Neural cell (in vitro differentiated cells): ENCODE measurements at regions not wholly inside any gene's neighbourhood (a gene's known extent, or its start where the extent isn't known, plus 50 kb on each side); places are given as distances from the start of the nearest gene placed in this dataset.

Experiments used
- H2AFZ ChIP-seq: fragments of 200-600, 300-800 bp; sonication (generic), shearing (Covaris generic); 2 replicates; pipeline ENCODE4 v1.6.0; 2014; ENCODE audit warnings: low read depth, mild to moderate bottlenecking, antibody characterized with exemption, low read length, moderate library complexity
- H3F3A ChIP-seq: fragments of 200-600 bp; shearing (Covaris generic); 2 replicates; pipeline ENCODE4 v1.6.1; 2016; ENCODE audit warnings: mild to moderate bottlenecking, moderate library complexity, mixed read lengths, antibody characterized with exemption, low read length; ENCODE audit not compliant: insufficient read depth, poor library complexity, severe bottlenecking
- H3K27ac ChIP-seq: fragments of 200-600, 300-800 bp; sonication (generic), shearing (Covaris generic); 2 replicates; pipeline ENCODE4 v1.5.1; 2014; ENCODE audit warnings: mild to moderate bottlenecking, low read length, moderate library complexity
- H3K27me3 ChIP-seq: fragments of 300-800, 200-600 bp; sonication (generic), shearing (Covaris generic); 2 replicates; pipeline ENCODE4 v1.6.0; 2014; ENCODE audit warnings: mild to moderate bottlenecking, low read depth, low read length, moderate library complexity; ENCODE audit not compliant: insufficient read depth
- H3K36me3 ChIP-seq: fragments of 300-800, 200-600 bp; sonication (generic), shearing (Covaris generic); 2 replicates; pipeline ENCODE4 v1.5.1; 2014; ENCODE audit warnings: mild to moderate bottlenecking, antibody characterized with exemption, low read length, moderate library complexity; ENCODE audit not compliant: insufficient read depth
- H3K4me2 ChIP-seq: fragments of 300-800, 200-600 bp; sonication (generic), shearing (Covaris generic); 2 replicates; pipeline ENCODE4 v1.6.0; 2014; ENCODE audit warnings: mild to moderate bottlenecking, low read length
- H3K4me3 ChIP-seq: fragments of 300-800, 200-600 bp; sonication (generic), shearing (Covaris generic); 2 replicates; pipeline ENCODE4 v1.5.1; 2014; ENCODE audit warnings: mild to moderate bottlenecking, low read length, moderate library complexity
- H3K79me2 ChIP-seq: fragments of 200-600 bp; shearing (Covaris generic); replicated peaks from 2 replicates; pipeline ENCODE4 v1.6.0; 2014; ENCODE audit warnings: mild to moderate bottlenecking, low read length, moderate library complexity; ENCODE audit not compliant: insufficient read depth
- H3K9ac ChIP-seq: fragments of 300-800, 200-600 bp; sonication (generic), shearing (Covaris generic); 2 replicates; pipeline ENCODE4 v1.6.1; 2016; ENCODE audit warnings: mild to moderate bottlenecking, low read length, mixed read lengths
- H3K9me2 ChIP-seq: fragments of 200-600 bp; shearing (Covaris generic); 2 replicates; pipeline ENCODE4 v1.6.1; 2016; ENCODE audit warnings: mild to moderate bottlenecking, low read length, mixed read lengths; ENCODE audit not compliant: insufficient read depth
- H3K9me3 ChIP-seq: fragments of 200-600, 300-800 bp; sonication (generic), shearing (Covaris generic); 2 replicates; pipeline ENCODE4 v1.6.1; 2016; ENCODE audit warnings: mild to moderate bottlenecking, mixed run types, low read length, moderate library complexity, mixed read lengths
- H4K20me1 ChIP-seq: fragments of 200-600 bp; shearing (Covaris generic); 2 replicates; pipeline ENCODE4 v1.6.1; 2016; ENCODE audit warnings: mild to moderate bottlenecking, mixed run types; ENCODE audit not compliant: insufficient read depth
- EP300 ChIP-seq: fragments of 450-650 bp; conservative IDR thresholded peaks from 2 replicates; pipeline ENCODE4 v1.6.1; 2014; ENCODE audit warnings: antibody characterized with exemption, mild to moderate bottlenecking, moderate library complexity; ENCODE audit not compliant: poor library complexity, severe bottlenecking
- EZH2 ChIP-seq: fragments of 200-600, 300-800 bp; shearing (Covaris generic), sonication (generic); IDR thresholded peaks from 2 replicates; pipeline ENCODE4 v1.6.1; 2014; ENCODE audit warnings: antibody characterized with exemption, low read length, borderline replicate concordance, mild to moderate bottlenecking; ENCODE audit not compliant: insufficient read depth, poor library complexity, severe bottlenecking
- MXI1 ChIP-seq: fragments of 450-650 bp; conservative IDR thresholded peaks from 2 replicates; pipeline ENCODE4 v1.6.1; 2014; ENCODE audit warnings: antibody characterized with exemption, mild to moderate bottlenecking; ENCODE audit not compliant: poor library complexity, severe bottlenecking
- POLR2AphosphoS5 ChIP-seq: IDR thresholded peaks from 2 replicates; pipeline ENCODE4 v1.6.1; 2012
- RAD21 ChIP-seq: fragments of 450-650 bp; conservative IDR thresholded peaks from 2 replicates; pipeline ENCODE4 v1.6.1; 2014; ENCODE audit warnings: antibody characterized with exemption, mild to moderate bottlenecking, moderate library complexity
- REST ChIP-seq: IDR thresholded peaks from 2 replicates; pipeline ENCODE4 v1.6.1; 2012; ENCODE audit warnings: borderline replicate concordance
- SMC3 ChIP-seq: fragments of 450-650 bp; conservative IDR thresholded peaks from 2 replicates; pipeline ENCODE4 v1.6.1; 2014; ENCODE audit warnings: antibody characterized with exemption, mild to moderate bottlenecking, moderate library complexity; ENCODE audit not compliant: poor library complexity
- TAF1 ChIP-seq: IDR thresholded peaks from 2 replicates; pipeline ENCODE4 v1.6.1; 2012; ENCODE audit warnings: low read depth
- TF ChIP-seq, protein P1 (sequence below): fragments of 450-650 bp; IDR thresholded peaks from 2 replicates; pipeline ENCODE4 v1.5.1; 2014; ENCODE audit warnings: antibody characterized with exemption, mild to moderate bottlenecking, moderate library complexity; ENCODE audit not compliant: poor library complexity, severe bottlenecking

DNA sequence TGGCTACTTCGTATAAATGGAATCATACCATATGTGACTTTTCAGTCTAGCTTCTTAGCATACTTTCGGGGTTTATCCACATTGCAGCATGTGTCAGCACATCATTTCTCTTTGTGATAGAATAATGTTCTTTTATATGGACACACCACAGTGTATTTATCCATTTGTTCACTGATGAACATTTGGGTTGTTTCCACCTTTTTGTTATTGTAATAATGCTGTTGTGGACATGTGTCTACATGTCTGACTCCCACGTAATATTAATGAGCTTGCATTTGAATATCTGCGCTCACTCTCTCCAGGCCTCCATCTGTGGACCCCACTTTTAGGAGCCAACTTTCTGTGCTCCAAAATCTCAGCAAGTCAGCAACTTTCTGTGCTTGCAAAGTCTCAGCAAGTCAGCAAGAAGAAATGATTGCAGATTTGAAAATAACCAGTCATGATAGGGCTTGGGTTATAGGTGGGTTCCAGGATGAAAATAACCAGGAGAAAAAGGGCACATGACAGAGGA is 53.9 kb upstream of the GALNT18 start:
- no peaks in the 10 kb centered on the region for H3K9me2 ChIP-seq
- TF ChIP-seq EP300 (no peak), POLR2AphosphoS5 (no peak), SMC3 (no peak), TAF1 (no peak), REST (no peak), EZH2 (no peak), RAD21 (no peak), MXI1 (no peak)
- TF ChIP-seq, protein P1, sequence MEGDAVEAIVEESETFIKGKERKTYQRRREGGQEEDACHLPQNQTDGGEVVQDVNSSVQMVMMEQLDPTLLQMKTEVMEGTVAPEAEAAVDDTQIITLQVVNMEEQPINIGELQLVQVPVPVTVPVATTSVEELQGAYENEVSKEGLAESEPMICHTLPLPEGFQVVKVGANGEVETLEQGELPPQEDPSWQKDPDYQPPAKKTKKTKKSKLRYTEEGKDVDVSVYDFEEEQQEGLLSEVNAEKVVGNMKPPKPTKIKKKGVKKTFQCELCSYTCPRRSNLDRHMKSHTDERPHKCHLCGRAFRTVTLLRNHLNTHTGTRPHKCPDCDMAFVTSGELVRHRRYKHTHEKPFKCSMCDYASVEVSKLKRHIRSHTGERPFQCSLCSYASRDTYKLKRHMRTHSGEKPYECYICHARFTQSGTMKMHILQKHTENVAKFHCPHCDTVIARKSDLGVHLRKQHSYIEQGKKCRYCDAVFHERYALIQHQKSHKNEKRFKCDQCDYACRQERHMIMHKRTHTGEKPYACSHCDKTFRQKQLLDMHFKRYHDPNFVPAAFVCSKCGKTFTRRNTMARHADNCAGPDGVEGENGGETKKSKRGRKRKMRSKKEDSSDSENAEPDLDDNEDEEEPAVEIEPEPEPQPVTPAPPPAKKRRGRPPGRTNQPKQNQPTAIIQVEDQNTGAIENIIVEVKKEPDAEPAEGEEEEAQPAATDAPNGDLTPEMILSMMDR: no peak
- no peak overlapping the region for H2AFZ ChIP-seq
- H3K4me2 ChIP-seq: no peak overlapping the region
- H3K4me3 ChIP-seq: no peak overlapping the region
- no peaks in the 10 kb centered on the region for H4K20me1 ChIP-seq
- H3K27ac ChIP-seq: no peak overlapping the region
- no peaks in the 10 kb centered on the region for H3K27me3 ChIP-seq
- no peaks in the 10 kb centered on the region for H3K79me2 ChIP-seq
- H3F3A ChIP-seq: no peaks in the 10 kb centered on the region
- H3K9me3 ChIP-seq: no peaks in the 10 kb centered on the region
- no peaks in the 10 kb centered on the region for H3K36me3 ChIP-seq
- H3K9ac ChIP-seq: no peak overlapping the region

GRCh38 chr11:11672789-11673188 is 51.0 kb upstream of the GALNT18 start:
- no peak overlapping the region for H2AFZ ChIP-seq
- H3K9me3 ChIP-seq: no peaks in the 10 kb centered on the region
- no peaks in the 10 kb centered on the region for H3K36me3 ChIP-seq

More at GRCh38 chr11:11672789-11673188, 51.0 kb upstream of the GALNT18 start:
- Histone ChIP-seq H3K27ac (no peak overlapping the region), H3K27me3 (no peaks in the 10 kb centered on the region), H3K79me2 (no peaks in the 10 kb centered on the region), H3K4me2 (no peak overlapping the region), H3K9ac (no peak overlapping the region), H3F3A (no peaks in the 10 kb centered on the region), H3K9me2 (no peaks in the 10 kb centered on the region), H3K4me3 (no peak overlapping the region), H4K20me1 (no peaks in the 10 kb centered on the region)
- TF ChIP-seq MXI1 (no peak), POLR2AphosphoS5 (no peak), TAF1 (no peak), EZH2 (no peak), SMC3 (no peak), REST (no peak), EP300 (no peak), RAD21 (no peak)
- TF ChIP-seq, protein P1: no peak
